Endothelial cell of umbilical vein (primary cell): ENCODE measurements at regions not wholly inside any gene's neighbourhood (a gene's known extent, or its start where the extent isn't known, plus 50 kb on each side); places are given as distances from the start of the nearest gene placed in this dataset.

Experiments
- BruUV-seq: library from RNA; stranded (reverse); fragments of 400-500 nt; replicated peaks from 2 replicates; lab custom pipeline; 2021; lab: Mats Ljungman, UMichigan
- CTCF ChIA-PET: fragments of 300-600, 350-600 bp; sonication (Branson Sonifier 250); formaldehyde crosslinking; loops from one replicate; lab custom pipeline; 2021; ENCODE audit warnings: antibody characterized with exemption, inconsistent platforms; lab: Charles Lee
- POLR2A ChIA-PET: fragments of 300-600, 350-600 bp; sonication (Branson Sonifier 250); formaldehyde crosslinking; loops from one replicate; lab custom pipeline; 2021; ENCODE audit warnings: antibody characterized with exemption, inconsistent platforms; lab: Charles Lee
- DNase-seq: peaks from one replicate; pipeline ENCODE4 v3.0.0-alpha.2; 2011; ENCODE audit warnings: low read depth, low spot score
- FAIRE-seq: peaks from 2 replicates; lab custom pipeline; 2011; peaks lifted over from hg19 to GRCh38; lab: Jason Lieb, UNC
- H2AFZ ChIP-seq: 2 replicates; pipeline ENCODE4 v1.6.0; 2012; ENCODE audit warnings: low read depth, low read length, control low read depth, inconsistent platforms
- H3K27ac ChIP-seq: 2 replicates; pipeline ENCODE4 v1.5.1; 2011; ENCODE audit warnings: low read depth, mild to moderate bottlenecking, control low read depth, low read length, moderate library complexity; ENCODE audit not compliant: insufficient read depth
- H3K27me3 ChIP-seq, 2 experiments: 2 replicates each; pipeline versions ENCODE4 v1.6.0 to v1.6.1; 2011; ENCODE audit warnings: low read length in 2 of 2, mixed read lengths in 1 of 2; ENCODE audit not compliant: control insufficient read depth in 2 of 2, insufficient read depth in 2 of 2
- H3K36me3 ChIP-seq, 2 experiments: 2 replicates in 1 of 2; 3 replicates in 1 of 2; pipeline ENCODE4 v1.5.1; 2011; ENCODE audit warnings: low read length in 2 of 2, mild to moderate bottlenecking in 1 of 2, moderate library complexity in 1 of 2; ENCODE audit not compliant: control insufficient read depth in 2 of 2, insufficient read depth in 2 of 2; ENCODE audit errors: extremely low read depth in 1 of 2
- H3K4me1 ChIP-seq: 3 replicates; pipeline ENCODE4 v1.5.1; 2011; ENCODE audit warnings: mild to moderate bottlenecking, low read length; ENCODE audit not compliant: control insufficient read depth, insufficient read depth; ENCODE audit errors: extremely low read depth
- H3K4me2 ChIP-seq: 2 replicates; pipeline ENCODE4 v1.6.1; 2011; ENCODE audit warnings: low read length, control low read depth, mixed read lengths; ENCODE audit not compliant: insufficient read depth
- H3K4me3 ChIP-seq, 3 experiments: fragments of 200-600 bp in 1 of 3; sonication (generic), shearing (Covaris generic) in 1 of 3; replicated peaks in 1 of 3; 2 replicates each; pipeline ENCODE4 v1.5.1; 2011 to 2016; ENCODE audit warnings: control low read depth in 3 of 3, low read length in 3 of 3, mild to moderate bottlenecking in 2 of 3, inconsistent platforms in 1 of 3, low read depth in 1 of 3, moderate library complexity in 1 of 3; ENCODE audit not compliant: insufficient read depth in 1 of 3
- H3K79me2 ChIP-seq: 2 replicates; pipeline ENCODE4 v1.6.0; 2012; ENCODE audit warnings: low read length, inconsistent platforms; ENCODE audit not compliant: control insufficient read depth, insufficient read depth
- H3K9ac ChIP-seq: replicated peaks from 2 replicates; pipeline ENCODE3; 2011; ENCODE audit warnings: low read length, control low read depth; ENCODE audit not compliant: insufficient read depth; ENCODE audit errors: extremely low read depth
- H3K9me1 ChIP-seq: replicated peaks from 3 replicates; pipeline ENCODE4 v1.6.0; 2011; ENCODE audit warnings: mild to moderate bottlenecking, low read length; ENCODE audit not compliant: control insufficient read depth, insufficient read depth; ENCODE audit errors: extremely low read depth
- H3K9me3 ChIP-seq: replicated peaks from 2 replicates; pipeline ENCODE4 v1.5.1; 2012; ENCODE audit warnings: low read length, inconsistent platforms; ENCODE audit not compliant: control insufficient read depth, insufficient read depth
- H4K20me1 ChIP-seq: replicated peaks from 2 replicates; pipeline ENCODE3; 2011; ENCODE audit warnings: mild to moderate bottlenecking, low read length; ENCODE audit not compliant: control insufficient read depth, insufficient read depth; ENCODE audit errors: extremely low read depth
- EZH2 ChIP-seq: IDR thresholded peaks from 2 replicates; pipeline ENCODE4 v1.6.1; 2012; ENCODE audit warnings: borderline replicate concordance, low read depth, mild to moderate bottlenecking, moderate library complexity, low read length, inconsistent platforms; ENCODE audit not compliant: severe bottlenecking
- FOS ChIP-seq: IDR thresholded peaks from 2 replicates; pipeline ENCODE4 v1.6.1; 2011; ENCODE audit warnings: mild to moderate bottlenecking, low read length, moderate library complexity, borderline replicate concordance; ENCODE audit not compliant: insufficient read depth
- GATA2 ChIP-seq: IDR thresholded peaks from 2 replicates; pipeline ENCODE4 v1.7.0; 2011; ENCODE audit warnings: low read depth, mild to moderate bottlenecking, moderate library complexity, mixed read lengths, low read length; ENCODE audit not compliant: insufficient read length, insufficient read depth
- JUN ChIP-seq: IDR thresholded peaks from 2 replicates; pipeline ENCODE4 v1.6.1; 2011; ENCODE audit warnings: borderline replicate concordance, low read depth; ENCODE audit not compliant: insufficient read length, insufficient read depth
- MYC ChIP-seq: IDR thresholded peaks from one replicate; pipeline ENCODE4 v1.6.1; 2011; ENCODE audit warnings: mild to moderate bottlenecking, low read depth, low read length
- POLR2A ChIP-seq: IDR thresholded peaks from 2 replicates; pipeline ENCODE4 v1.6.1; 2012; ENCODE audit warnings: low read depth, mild to moderate bottlenecking, control low read depth, low read length
- POLR2AphosphoS5 ChIP-seq: IDR thresholded peaks from 2 replicates; pipeline ENCODE4 v1.6.1; 2012; ENCODE audit warnings: low read depth, mild to moderate bottlenecking, control low read depth, low read length, moderate library complexity; ENCODE audit not compliant: insufficient read depth
- dilution Hi-C: fragments of 300-500 bp; cut with MboI; formaldehyde crosslinking; loops from one replicate; pipeline ENCODE4 v1.15.0; 2019; ENCODE audit warnings: low sequenced_read_pairs; ENCODE audit not compliant: extremely low pct_ligation_motif_present
- intact Hi-C: fragments of 100-400 bp; cut with micrococcal nuclease; formaldehyde crosslinking; loops from one replicate; pipeline ENCODE4 v1.10.0; 2022
- TF ChIP-seq, protein P1 (sequence below), 2 donors: IDR thresholded peaks; 1 replicate in 1 of 2; 2 replicates in 1 of 2; pipeline ENCODE4 v1.5.1; 2011; ENCODE audit warnings: low read length in 2 of 2, mild to moderate bottlenecking in 2 of 2, moderate library complexity in 2 of 2, control low read depth in 1 of 2, inconsistent platforms in 1 of 2, low read depth in 1 of 2; ENCODE audit not compliant: insufficient read depth in 1 of 2; ENCODE audit errors: extremely low read depth in 1 of 2
- TF ChIP-seq, protein P2 (sequence below): IDR thresholded peaks from 2 replicates; pipeline ENCODE4 v1.6.1; 2011; ENCODE audit not compliant: insufficient read depth, insufficient read length

- Histone ChIP-seq H3K27me3 (no peaks in the 10 kb centered on the region), H3K36me3 (no peaks in the 10 kb centered on the region), H3K79me2 (no peaks in the 10 kb centered on the region), H3K9me1 (no peaks in the 10 kb centered on the region), H3K4me1 (peaks cover 8% of the 10 kb centered on the region), H2AFZ (no peak overlapping the region), H4K20me1 (no peaks in the 10 kb centered on the region), H3K4me3 (no peak overlapping the region), H3K9ac (no peak overlapping the region), H3K27ac (no peak overlapping the region), H3K4me2 (no peak overlapping the region), H3K9me3 (no peaks in the 10 kb centered on the region)
- FAIRE-seq (no peak), DNase-seq (no peak)
- POLR2A ChIA-PET, result no interaction called here
- no peak for TF ChIP-seq EZH2
- TF ChIP-seq, protein P1, sequence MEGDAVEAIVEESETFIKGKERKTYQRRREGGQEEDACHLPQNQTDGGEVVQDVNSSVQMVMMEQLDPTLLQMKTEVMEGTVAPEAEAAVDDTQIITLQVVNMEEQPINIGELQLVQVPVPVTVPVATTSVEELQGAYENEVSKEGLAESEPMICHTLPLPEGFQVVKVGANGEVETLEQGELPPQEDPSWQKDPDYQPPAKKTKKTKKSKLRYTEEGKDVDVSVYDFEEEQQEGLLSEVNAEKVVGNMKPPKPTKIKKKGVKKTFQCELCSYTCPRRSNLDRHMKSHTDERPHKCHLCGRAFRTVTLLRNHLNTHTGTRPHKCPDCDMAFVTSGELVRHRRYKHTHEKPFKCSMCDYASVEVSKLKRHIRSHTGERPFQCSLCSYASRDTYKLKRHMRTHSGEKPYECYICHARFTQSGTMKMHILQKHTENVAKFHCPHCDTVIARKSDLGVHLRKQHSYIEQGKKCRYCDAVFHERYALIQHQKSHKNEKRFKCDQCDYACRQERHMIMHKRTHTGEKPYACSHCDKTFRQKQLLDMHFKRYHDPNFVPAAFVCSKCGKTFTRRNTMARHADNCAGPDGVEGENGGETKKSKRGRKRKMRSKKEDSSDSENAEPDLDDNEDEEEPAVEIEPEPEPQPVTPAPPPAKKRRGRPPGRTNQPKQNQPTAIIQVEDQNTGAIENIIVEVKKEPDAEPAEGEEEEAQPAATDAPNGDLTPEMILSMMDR (IDR thresholded peaks at IDR 0.05; ENCODE audit: extremely low read depth in 1 of 2, insufficient read depth in 1 of 2, low read depth in 1 of 2, low read length in 2 of 2), result no peak
- no peak for TF ChIP-seq POLR2AphosphoS5
- no peak for TF ChIP-seq FOS
- TF ChIP-seq, protein P2, sequence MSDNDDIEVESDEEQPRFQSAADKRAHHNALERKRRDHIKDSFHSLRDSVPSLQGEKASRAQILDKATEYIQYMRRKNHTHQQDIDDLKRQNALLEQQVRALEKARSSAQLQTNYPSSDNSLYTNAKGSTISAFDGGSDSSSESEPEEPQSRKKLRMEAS, result no peak
- no peak for TF ChIP-seq POLR2A
- no peak for TF ChIP-seq GATA2
- TF ChIP-seq JUN, result no peak
- no peak for TF ChIP-seq MYC
- intact Hi-C loops, result loop anchor here (2.0 kb wide), 1 partner anchor 339 kb away; no protein-coding TSS in a partner anchor
- dilution Hi-C loops, result loop anchor here (25.0 kb wide), 1 partner anchor 254 kb away; no protein-coding TSS in a partner anchor
- BruUV-seq, result no TSS peak
- CTCF ChIA-PET, result interaction anchor here (1.2 to 9.7 kb wide), 2 partner anchors 10 to 83 kb away, joined by 3 to 198 read pairs; no protein-coding TSS in a partner anchor
Observed at GRCh38 chr15:94665676-94666441, 434.5 kb downstream of the MCTP2 start.
